Type B pancreatic cell (in vitro differentiated cells): ENCODE measurements at regions not wholly inside any gene's neighbourhood (a gene's known extent, or its start where the extent isn't known, plus 50 kb on each side); places are given as distances from the start of the nearest gene placed in this dataset.

Experiments used
- DNase-seq: peaks from one replicate; pipeline ENCODE4 v3.0.0; 2021; ENCODE audit warnings: mixed read lengths; ENCODE audit not compliant: unreplicated experiment; ENCODE audit errors: extremely low spot score
- H3K27ac Mint-ChIP-seq: 2 replicates; pipeline ENCODE4 v1.8.0; 2021; ENCODE audit warnings: mild to moderate bottlenecking, mixed read lengths
- H3K27me3 Mint-ChIP-seq: 2 replicates; pipeline ENCODE4 v1.8.0; 2021; ENCODE audit warnings: mixed read lengths
- H3K36me3 Mint-ChIP-seq: 2 replicates; pipeline ENCODE4 v1.8.0; 2021; ENCODE audit warnings: mixed read lengths
- H3K4me1 Mint-ChIP-seq: one replicate; pipeline ENCODE4 v1.8.0; 2021; ENCODE audit warnings: mixed read lengths; ENCODE audit not compliant: unreplicated experiment
- H3K4me3 Mint-ChIP-seq: 2 replicates; pipeline ENCODE4 v1.8.0; 2021; ENCODE audit warnings: mild to moderate bottlenecking, mixed read lengths
- H3K9me3 Mint-ChIP-seq: 2 replicates; pipeline ENCODE4 v1.8.0; 2021; ENCODE audit warnings: mixed read lengths
- TF ChIP-seq, protein P1 (sequence below): fragments of 200-600 bp; sonication (generic); conservative IDR thresholded peaks from 2 replicates; pipeline ENCODE4 v1.5.0; 2021; ENCODE audit warnings: antibody characterized with exemption, mild to moderate bottlenecking

- Mint-ChIP-seq H3K9me3 (peaks cover 10% of the 10 kb centered on the region), H3K4me3 (no peak overlapping the region), H3K36me3 (no peaks in the 10 kb centered on the region), H3K27ac (no peak overlapping the region), H3K27me3 (no peaks in the 10 kb centered on the region), H3K4me1 (no peaks in the 10 kb centered on the region)
- DNase-seq = no peak
- TF ChIP-seq, protein P1, sequence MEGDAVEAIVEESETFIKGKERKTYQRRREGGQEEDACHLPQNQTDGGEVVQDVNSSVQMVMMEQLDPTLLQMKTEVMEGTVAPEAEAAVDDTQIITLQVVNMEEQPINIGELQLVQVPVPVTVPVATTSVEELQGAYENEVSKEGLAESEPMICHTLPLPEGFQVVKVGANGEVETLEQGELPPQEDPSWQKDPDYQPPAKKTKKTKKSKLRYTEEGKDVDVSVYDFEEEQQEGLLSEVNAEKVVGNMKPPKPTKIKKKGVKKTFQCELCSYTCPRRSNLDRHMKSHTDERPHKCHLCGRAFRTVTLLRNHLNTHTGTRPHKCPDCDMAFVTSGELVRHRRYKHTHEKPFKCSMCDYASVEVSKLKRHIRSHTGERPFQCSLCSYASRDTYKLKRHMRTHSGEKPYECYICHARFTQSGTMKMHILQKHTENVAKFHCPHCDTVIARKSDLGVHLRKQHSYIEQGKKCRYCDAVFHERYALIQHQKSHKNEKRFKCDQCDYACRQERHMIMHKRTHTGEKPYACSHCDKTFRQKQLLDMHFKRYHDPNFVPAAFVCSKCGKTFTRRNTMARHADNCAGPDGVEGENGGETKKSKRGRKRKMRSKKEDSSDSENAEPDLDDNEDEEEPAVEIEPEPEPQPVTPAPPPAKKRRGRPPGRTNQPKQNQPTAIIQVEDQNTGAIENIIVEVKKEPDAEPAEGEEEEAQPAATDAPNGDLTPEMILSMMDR = no peak
These were observed 220.4 kb upstream of the CWC22 start for GRCh38 chr2:180227461-180227860.

GRCh38 chr2:180225118-180225517 is 218.0 kb upstream of the CWC22 start:
- no peak for DNase-seq
- H3K9me3 Mint-ChIP-seq = peaks cover 10% of the 10 kb centered on the region
- no peak overlapping the region for H3K27ac Mint-ChIP-seq
- no peaks in the 10 kb centered on the region for H3K27me3 Mint-ChIP-seq
- no peaks in the 10 kb centered on the region for H3K36me3 Mint-ChIP-seq
- TF ChIP-seq, protein P1 = no peak
- H3K4me1 Mint-ChIP-seq = no peaks in the 10 kb centered on the region
- no peak overlapping the region for H3K4me3 Mint-ChIP-seq

GRCh38 chr2:180222644-180223043 is 215.5 kb upstream of the CWC22 start:
- H3K27ac Mint-ChIP-seq = no peak overlapping the region
- no peak overlapping the region for H3K4me3 Mint-ChIP-seq
- H3K36me3 Mint-ChIP-seq = no peaks in the 10 kb centered on the region
- H3K4me1 Mint-ChIP-seq = no peaks in the 10 kb centered on the region
- TF ChIP-seq, protein P1 = no peak
- H3K27me3 Mint-ChIP-seq = no peaks in the 10 kb centered on the region
- peaks cover 13% of the 10 kb centered on the region for H3K9me3 Mint-ChIP-seq
- no peak for DNase-seq

GRCh38 chr2:180219491-180219890 is 212.4 kb upstream of the CWC22 start:
- no peak overlapping the region for H3K4me3 Mint-ChIP-seq
- TF ChIP-seq, protein P1 = no peak
- DNase-seq = no peak
- no peaks in the 10 kb centered on the region for H3K36me3 Mint-ChIP-seq
- H3K27me3 Mint-ChIP-seq = no peaks in the 10 kb centered on the region
- H3K9me3 Mint-ChIP-seq = peaks cover 16% of the 10 kb centered on the region
- H3K27ac Mint-ChIP-seq = no peak overlapping the region
- no peaks in the 10 kb centered on the region for H3K4me1 Mint-ChIP-seq

DNA sequence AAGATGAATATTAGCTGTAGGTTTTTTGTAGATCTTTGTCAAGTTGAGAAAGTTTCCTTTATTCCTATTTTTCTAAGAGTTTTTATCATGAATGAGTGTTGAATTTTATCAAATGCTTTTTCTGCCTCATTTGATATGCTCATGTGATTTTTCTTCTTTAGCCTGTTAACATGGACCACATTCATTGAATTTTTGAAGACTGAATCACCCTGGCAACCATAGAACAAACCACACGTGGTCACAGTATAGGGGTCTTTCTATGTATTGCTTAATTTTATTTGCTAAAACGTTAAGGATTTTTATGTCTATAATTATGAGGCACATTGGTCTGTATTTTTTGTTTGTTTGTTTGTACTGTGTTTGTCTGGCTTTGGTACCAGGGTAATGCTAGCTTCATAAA is 201.7 kb upstream of the CWC22 start:
- DNase-seq = no peak
- TF ChIP-seq, protein P1 = no peak
- Mint-ChIP-seq H3K4me1 (peaks cover 9% of the 10 kb centered on the region), H3K27ac (no peak overlapping the region), H3K4me3 (no peak overlapping the region), H3K36me3 (no peaks in the 10 kb centered on the region), H3K9me3 (no peaks in the 10 kb centered on the region), H3K27me3 (no peaks in the 10 kb centered on the region)

DNA sequence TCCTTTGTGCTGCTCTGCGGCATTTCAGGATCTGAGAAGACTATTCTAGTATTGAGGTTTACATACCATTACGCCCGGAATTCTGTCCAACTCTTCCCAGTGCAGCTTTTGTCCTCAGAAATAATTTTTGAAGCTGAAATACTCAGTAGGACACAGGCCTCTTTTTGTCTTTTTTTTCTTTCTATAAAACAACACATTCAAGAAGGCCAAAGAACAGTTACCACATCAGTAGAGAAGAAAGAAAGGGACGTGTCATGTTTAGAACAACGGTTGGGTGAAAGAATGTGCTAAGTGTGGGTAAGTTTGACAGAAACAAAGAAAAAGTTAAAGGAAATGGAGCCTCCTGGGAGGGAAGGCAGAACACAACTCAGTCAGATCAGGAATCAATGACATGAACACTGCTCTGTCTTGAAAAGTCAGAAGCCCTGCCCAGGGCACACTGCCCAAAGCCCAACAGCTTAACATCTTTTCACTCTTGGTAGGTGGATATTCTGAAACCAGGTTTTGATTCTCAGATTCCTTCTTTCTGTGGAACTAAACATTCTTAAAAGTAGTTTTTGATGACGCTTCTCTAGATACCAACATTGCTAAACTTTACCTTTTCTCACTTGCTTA is 198.6 kb upstream of the CWC22 start:
- DNase-seq = no peak
- TF ChIP-seq, protein P1 = no peak
- Mint-ChIP-seq H3K36me3 (no peaks in the 10 kb centered on the region), H3K27ac (no peak overlapping the region), H3K27me3 (no peaks in the 10 kb centered on the region), H3K4me1 (peaks cover 14% of the 10 kb centered on the region), H3K9me3 (no peaks in the 10 kb centered on the region), H3K4me3 (no peak overlapping the region)
